ENCODE measurements at regions not wholly inside any gene's neighbourhood (a gene's known extent, or its start where the extent isn't known, plus 50 kb on each side); places are given as distances from the start of the nearest gene placed in this dataset.
"Not testable (repeated sequence)": the region's sequence is repeated elsewhere in the genome, so short reads cannot be mapped to it uniquely, and the experiment has no call there.

DNA sequence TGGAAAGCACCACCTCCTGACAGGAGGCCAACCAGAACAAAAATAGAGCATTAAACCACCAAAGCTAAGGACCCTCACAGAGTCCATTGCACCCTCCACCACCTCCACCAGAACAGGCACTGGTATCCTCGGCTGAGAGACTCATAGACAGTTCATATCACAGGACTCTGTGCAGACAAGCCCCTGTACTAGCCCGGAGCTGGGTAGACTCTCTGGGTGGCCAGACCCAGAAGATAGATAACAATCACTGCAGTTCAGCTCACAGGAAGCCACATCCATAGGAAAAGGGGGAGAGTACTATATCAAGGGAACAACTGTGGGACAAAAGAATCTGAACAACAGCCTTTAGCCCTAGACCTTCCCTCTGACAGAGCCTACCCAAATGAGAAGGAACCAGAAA is 67.4 kb upstream of the SSTR4 start:
- not testable (repeated sequence) for DNase-seq

DNA sequence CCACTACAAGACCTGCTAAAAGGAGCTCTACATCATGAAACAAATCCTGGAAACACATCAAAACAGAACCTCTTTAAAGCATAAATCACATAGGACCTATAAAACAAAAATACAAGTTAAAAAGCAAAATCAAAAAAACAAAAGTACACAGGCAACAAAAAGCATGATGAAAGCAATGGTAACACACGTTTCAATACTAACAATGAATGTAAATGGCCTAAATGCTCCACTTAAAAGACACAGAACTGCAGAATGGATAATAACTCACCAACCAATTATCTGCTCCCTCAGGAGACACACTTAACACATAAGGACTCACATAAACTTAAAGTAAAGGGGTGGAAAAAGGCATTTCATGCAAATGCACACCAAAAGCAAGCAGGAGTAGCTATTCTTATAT is 66.1 kb upstream of the SSTR4 start:
- DNase-seq, result not testable (repeated sequence)

DNA sequence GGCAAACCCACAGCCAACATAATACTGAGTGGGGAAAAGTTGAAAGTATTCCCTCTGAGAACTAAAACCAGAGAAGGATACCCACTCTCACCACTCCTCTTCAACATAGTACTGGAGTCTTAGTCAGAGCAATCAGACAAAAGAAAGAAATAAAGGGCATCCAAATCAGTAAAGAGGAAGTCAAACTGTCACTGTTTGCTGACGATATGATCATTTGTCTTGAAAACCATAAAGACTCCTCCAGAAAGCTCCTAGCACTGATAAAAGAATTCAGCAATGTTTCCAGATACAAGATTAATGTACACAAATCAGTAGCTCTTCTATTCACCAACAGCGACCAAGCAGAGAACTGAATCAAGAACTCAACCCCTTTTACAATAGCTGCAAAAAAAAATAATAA is 64.0 kb upstream of the SSTR4 start:
- DNase-seq, result not testable (repeated sequence)

DNA sequence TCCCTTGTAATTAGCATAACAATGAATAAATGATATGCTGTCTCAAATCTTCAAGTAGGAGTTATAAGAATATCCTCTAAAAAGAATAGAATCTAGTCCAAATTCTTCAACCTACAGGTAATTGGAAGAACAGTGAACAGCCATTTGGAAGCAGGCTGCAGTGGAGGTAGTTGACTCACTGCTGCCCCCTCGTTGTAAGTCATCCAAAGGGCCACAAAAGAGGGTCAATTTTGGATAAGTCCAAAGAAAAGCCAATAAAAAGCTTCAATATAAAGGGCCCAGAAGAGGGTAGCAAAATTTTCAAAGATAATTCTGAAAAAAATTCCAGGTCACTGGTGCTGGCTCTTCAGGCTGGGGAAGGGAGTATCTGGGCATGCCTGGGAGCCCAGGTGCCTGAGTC is 60.8 kb upstream of the SSTR4 start:
- DNase-seq, result no peak

DNA sequence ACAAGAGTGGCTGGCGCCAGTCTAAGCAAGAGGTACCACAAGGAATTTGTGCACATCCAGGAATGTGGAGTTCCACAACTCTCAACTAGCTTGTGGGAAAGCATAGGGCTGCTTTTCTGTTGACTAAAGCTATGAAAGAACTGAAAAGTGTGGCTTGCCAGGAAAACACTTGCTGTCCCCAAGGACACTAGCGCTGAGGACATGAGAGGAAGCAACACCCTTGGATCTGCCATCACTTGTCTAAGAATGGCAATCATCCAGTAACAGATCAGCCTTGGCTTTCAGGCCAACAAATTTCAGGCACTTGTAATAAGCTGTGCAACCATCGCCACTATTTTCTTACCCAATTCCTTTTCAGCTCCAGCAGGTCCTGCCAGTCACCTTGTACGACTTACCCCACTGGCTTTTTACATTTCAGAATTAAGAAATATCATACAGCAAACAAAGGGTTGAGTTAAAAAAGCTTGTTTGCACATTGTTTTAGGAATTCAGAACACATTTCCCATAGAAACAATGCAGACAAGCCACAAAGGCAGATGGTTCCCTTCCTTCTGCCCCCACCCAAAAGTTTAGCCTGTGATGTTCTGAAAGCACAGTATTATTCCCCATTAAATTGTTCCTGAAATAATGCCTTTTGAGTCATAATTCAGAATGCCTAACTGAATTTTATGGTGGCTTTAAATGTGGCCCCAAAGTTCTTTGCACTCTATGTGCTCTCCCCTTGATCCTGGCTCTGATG is 57.9 kb upstream of the SSTR4 start:
- no peak for DNase-seq

DNA sequence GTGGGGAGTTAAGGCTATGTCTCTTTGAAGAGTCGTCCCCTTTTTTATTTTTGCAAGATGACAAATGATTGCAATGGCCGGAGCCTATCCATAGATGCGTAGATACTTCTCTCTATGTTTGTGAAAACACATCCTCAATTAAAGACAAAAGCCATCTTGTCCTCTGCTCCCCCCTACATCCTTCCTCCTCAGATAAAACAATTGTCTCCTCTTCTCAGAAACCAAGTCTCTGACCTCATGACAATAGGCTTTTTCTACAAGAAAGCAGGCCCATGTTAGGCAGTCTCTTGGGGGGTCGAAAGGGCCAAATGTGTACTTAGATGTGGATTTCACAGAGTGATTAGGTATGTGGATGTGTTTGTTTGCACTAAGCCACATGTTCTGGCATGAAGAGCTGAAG is 51.1 kb upstream of the SSTR4 start:
- DNase-seq, result no peak

DNA sequence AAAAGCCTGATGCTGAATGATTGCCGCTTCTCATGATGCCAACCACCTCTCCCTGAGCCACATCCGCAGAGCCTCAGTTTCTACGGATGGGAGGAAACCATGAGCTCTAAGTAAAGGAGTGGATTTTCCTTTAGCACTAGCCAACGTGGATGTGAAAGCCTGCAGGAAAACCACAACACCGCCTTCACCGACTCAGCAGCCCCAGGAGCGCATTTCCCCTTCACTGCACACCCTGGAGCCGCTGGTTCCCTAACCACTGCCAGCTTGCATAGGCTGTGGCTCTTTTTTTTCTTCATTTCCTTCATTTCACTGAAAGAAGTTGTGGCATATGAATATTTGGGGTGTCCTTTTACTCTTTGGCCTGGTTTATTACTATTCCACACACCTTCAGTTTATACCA is 50.5 kb upstream of the SSTR4 start:
- no peak for DNase-seq

DNA sequence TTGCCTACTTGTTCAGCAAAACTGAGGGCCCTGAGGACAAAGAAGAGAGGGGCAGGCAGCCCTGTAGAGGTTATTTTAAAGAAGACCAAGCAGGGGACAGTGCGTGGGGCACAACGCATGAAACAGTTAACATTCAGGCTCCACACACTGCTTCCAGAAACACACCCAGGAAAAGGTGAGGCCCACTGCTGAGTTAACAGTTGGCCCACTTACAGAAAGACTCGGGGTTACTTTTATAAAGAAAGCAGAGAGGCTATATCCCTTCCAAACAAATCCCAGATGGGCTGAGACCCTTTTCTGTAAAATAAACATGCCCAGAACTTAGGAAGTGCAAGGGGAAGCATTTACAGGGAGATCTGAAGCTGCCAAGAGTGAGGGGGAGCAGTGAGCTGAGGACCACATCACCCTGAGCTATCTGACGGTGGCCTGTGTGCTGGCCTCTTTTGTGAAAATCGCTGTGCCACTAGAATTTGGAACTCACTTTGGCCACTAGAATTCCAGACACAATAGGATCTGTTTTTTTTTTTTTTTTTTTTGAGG is 49.8 kb upstream of the SSTR4 start:
- no peak for DNase-seq
